NCI-H748 treated with DMSO at 0.1 percent for 48 hours (cell line): ENCODE measurements at regions not wholly inside any gene's neighbourhood (a gene's known extent, or its start where the extent isn't known, plus 50 kb on each side); places are given as distances from the start of the nearest gene placed in this dataset.

Experiments
- DNase-seq: peaks from one replicate; lab custom pipeline; 2025; lab: John Stamatoyannopoulos, UW

DNA sequence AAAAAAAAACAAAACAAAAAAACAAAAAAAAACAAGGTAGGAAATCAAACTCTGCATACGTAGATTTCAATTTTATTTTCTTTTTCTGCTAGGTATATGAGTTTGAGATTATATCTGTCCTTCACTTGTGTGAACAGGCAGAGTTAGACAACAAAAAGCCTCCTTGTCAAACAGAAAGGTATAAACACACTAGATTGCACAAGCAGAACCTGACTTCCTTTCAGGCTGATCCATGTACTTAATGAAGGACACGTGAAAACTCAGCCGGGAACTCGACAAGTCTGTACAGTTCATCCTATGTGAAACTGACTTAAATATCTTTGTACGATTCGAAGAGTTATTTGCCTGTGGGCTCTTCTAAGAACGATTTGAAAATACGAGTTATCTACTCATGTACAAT lies 254.1 kb downstream of the ARL4A start:
- DNase-seq: no peak

DNA sequence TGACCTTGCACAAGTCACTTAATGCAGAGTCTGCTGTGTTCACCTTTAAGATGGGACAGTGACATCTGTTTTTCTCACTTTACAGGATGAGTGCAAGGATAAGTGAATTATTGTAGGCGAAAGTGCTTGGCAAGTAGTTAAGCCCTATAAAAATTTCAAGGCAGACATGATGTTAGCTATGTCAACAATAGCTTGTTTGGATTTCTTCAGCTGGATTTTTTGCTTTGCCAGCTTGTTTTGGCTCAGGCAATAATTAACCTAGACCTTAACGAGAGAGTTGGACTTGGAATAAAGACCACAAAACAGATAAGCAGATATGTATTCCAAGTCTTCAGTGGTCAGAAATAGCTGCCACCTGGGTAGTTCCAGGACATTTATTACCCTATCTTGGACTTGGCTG lies 255.2 kb downstream of the ARL4A start:
- DNase-seq: no peak

DNA sequence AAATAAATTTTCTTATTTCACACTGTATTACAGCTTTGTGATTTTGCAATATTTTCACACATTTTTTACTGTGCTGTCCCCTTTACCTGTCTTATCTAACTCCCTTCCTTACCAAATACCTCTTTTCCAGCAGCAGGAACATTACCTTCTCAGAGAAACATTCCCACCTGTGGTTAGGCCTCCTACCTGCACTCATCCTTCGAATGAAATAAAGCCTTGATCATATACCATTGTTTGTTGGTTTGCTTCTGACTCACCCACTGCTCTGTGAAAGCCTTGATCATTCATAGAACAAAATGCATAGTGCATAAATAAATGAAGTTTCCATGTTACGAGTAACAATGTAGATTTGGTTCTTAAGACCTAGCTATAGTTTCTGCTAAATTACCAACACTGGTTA lies 256.3 kb downstream of the ARL4A start:
- no peak for DNase-seq

DNA sequence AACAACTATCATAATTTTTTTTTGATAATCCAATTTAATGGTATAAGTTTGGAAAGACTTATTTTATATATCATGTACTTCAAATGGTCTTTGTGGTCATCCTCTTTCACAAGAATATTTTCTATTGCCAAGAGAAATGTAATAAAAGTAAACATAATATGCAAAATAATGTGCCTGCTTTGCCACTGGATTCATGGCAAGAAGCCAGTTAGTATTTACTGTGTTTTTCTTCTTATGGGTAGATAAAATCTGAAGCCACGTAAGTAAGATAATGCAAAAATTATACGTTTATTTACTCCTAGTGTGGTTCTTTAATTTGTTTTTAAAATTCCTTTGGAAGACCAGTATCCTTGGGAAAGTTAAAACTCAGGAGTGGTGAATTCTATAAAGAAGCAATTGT lies 258.5 kb downstream of the ARL4A start:
- no peak for DNase-seq

DNA sequence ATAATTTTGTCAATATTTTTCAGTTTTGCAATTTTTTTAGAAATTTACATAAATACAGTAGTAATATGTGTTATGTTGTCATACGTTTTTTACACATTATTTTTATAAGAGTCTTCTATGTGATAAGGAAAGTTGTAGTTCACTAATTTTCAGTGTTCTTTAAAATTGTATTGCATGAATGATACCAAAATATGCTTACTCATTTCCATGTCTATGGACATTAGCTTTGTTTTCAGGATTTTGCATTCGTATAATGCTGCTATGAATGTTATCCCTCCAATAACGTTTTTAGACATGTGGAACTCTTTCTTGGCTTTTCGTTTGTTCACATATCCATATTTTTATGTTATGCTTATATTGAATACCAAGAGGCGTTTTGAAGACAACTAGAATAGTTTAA lies 260.0 kb downstream of the ARL4A start:
- DNase-seq: no peak

DNA sequence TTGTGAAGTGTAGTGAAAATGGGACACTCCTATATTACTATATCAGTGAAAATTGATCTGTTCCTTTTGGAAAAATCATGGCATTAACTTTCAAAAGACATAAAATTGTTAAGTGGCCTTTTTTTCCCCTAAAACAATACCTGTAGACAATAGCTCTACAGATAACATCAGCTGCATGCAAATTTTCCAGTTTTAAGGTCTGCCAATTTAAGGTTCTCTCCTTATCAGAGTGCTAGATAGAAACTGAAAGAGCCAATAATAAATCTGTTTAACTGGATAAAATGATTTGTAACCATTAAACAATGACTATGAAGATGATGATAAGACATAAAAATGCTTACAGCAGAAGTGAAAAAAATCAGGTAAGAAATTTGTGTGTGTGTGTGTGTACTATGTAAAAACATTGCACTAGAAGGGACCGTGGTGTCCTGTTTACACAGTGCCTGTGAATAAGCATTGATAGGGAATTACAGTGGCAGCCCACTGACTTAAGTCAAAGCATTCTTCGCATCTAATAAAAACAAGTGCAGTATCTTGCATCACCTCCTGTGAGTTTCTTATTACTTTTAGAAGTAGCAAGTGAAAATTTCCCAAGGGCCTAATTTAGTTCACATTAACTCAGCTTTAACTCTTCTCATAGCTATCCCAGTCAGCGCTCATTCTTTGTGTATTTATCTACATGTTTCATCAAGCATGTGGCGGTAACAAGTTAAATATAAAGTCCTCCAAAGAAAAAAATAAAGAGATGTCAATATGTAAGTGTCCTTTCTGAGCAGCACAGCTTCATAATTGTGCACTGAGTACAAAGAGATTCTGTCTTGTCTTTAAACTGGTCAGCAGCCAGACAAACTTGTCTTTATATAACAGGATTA lies 261.9 kb downstream of the ARL4A start:
- DNase-seq: no peak

DNA sequence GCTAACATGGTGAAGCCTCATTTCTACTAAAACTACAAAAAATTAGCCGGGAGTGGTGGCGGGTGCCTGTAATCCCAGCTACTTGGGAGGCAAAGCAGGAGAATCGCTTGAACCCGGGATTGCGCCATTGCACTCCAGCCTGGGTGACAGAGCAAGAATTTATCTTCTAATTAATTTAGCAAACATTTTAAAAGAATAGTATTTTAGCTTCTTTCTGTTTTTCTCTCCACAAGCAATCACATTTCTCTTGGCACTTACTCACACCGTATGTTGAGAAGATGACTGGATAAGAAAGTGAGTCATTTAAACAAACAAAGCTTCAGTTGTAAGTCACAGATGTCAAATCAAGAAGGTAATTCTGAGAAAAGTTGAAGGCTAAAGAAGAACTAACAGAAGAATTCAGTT lies 264.0 kb downstream of the ARL4A start:
- no peak for DNase-seq

DNA sequence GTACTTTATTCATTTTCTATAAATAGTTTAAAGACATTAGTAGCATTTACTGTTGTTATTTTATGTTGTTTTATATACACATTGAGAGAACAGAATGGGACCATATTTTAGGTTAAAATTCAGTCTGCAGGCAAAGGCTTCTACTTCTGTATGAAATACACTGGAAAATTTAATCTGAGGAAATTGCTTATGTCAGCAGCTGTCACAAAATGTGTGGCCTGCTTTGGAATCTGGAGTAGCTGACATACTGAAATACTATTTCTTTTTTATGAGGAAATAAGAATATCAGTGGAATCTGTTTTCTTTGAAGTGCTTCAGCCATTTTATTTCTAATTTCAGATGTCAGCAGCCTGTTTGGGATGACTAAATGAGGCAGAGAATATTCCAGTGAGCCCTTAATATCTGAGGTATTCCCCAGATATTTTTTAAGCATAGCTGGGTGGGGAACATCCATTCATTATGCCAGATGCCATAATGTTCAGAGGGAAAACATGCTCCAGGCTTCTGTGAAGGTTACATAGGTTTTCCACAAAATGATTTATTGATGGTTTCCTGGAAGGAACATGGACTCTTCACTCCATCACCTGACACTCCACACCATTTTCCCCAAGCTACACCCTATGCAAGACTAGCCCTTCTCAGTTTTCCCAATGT lies 267.1 kb downstream of the ARL4A start:
- no peak for DNase-seq

DNA sequence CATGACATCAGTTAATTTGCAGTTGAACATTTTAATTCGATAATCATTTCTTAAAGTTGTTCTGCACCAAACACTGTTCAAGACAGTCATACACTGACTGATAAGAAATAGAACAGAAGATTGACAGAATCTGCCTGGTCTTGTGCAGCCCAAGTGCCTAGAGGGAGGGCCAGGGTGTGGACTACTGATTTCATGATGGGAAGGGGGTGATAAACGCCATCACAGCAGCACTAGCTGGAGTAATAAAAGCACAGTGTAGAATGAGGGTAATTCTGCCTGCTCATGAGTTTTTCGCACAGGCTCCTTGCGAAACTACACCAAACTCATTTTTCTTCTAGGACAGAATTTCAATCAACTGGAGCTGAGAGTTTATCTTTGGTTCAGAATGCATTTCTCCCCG lies 270.1 kb downstream of the ARL4A start:
- no peak for DNase-seq

DNA sequence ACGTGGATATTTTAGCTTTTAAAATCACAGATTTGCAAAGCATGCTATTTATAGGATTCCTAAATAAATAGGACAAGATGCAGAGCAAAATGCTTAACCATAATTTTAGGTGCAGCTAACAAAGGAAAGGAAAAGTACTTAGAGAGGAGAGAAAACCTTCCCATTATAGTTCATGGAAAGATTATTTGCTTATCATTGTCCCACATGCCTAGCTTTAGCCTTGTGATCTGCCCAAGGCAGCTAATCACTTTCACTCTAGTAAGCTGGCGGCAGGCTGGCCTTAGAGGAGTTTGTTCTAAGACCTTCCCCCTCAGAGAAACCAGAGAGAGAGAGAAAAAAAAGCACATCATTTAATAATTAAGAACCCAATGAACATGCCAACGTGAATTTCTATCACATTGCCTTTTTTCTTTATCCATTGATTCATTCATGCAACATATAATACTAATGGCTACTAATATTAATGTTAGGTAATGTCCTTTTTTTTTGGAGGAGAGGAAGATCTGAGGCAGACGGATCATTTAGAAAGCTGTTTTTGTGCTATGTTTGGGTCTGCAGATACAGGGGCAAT lies 274.6 kb downstream of the ARL4A start:
- no peak for DNase-seq

DNA sequence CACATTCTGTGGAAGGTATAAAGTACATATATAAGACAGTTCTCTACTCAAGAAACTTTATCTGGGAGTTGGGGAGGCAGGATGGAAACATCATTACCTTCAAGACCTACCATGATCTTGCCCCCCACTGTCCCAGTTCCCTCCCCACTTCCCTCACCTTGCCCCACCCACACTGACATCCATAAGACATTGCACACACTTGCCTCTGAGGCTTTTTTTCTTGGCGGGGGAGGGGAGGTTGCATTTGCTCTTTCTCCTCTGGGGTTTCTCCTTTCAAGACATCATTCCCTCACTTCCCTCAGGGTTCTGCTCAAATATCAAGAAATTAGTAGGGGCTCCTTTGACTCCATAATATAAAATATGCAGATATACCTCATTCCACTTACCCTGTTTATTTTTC lies 276.0 kb downstream of the ARL4A start:
- DNase-seq: no peak

DNA sequence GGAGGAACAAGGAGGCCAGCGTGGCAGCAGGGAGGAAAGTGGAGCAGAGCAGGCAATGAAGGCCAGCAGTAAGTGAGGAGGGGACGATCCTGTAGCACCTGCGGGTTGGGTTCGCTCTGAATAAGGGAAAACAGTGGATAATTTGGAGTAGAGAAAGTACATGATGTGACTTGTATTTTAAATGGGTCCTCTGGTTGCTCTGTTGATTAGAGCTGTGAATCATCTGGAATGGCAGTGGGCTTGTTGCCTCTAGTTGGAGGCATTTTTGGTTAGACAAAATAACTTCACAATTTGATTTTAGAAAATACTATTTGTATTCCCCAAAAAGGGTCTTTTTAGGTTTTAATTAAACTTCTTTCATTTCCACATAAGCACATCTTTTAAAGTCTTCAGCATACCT lies 277.4 kb downstream of the ARL4A start:
- DNase-seq: no peak

DNA sequence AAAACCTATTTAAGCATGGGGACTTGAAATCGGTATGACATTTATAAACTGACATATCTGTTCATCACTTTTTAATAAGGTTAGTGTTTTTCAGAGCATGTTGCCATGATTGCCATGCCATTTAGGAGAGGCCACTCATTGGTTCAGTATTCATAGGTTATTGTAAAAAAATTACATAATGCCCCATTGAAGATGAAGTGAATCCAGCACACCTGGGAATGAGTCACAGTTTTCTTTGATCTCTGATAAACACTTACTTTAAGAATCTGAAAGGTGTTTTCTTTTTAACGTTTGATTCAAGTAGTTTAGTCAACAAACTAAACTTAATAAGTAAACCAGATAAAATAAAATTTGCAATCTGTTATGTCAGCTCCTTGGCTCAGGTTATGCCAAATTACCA lies 278.3 kb downstream of the ARL4A start:
- DNase-seq: no peak

DNA sequence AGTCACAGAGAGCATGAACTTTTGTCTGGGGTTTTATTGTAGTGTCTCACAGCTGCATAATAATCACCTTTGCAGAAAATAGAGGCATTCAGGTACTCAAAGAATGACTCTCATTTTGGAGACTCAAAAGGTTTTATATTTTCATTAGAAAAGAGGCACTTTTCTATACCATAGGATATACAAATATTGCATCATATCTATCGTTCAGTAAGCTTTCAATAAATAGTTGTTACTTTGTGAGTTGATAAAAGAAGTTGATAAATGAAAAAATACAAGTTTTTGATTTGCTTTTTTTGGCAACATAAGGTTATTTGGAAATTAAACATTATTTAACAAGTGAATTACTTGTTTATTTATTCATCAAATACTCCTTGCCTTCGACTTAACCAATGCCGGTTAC lies 279.9 kb downstream of the ARL4A start:
- no peak for DNase-seq

DNA sequence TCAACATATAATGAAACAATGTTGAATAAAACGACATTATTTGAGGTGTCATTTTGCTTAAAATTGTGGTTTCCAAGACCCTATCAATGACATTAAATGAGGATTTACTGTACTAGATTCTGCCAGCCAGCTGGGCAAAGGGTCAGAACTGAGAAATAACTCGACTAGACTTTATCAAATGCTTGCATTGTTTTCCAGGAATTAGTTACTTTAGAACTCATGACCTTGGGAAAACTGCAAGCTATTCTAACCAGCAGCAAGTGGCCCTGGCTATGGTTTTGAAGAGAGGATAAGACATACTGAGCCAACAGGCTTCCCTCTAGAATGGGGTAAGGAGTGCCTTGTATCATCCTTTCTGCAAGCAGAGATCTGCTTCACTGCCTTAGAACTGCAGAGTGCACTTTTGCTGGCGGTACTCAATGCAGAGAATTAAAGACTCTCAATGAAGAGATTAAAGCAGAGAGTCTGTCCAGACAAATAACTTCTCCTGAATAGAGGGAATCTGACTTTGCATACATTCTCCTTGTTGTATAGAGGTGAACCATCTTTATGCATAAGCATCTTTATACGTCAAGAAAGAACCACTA lies 281.5 kb downstream of the ARL4A start:
- no peak for DNase-seq

DNA sequence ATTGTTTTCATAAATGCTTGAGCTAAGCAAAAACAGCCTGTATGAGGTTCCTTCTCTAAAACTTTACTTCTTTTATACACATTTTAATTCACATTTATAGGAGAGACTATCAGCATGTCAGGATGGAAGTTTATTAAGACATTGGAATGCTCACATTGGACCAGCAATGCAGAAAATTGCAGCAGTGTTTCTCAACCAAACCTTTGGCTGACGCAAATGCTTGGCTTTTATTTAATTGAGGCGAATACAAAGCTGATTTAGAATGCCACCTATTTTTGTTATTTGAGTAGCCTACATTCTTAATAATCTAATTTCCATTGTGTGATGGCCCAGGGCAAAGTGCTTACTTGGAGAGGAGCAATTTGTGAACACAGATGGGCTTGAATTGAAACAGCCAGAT lies 283.2 kb downstream of the ARL4A start:
- DNase-seq: no peak

DNA sequence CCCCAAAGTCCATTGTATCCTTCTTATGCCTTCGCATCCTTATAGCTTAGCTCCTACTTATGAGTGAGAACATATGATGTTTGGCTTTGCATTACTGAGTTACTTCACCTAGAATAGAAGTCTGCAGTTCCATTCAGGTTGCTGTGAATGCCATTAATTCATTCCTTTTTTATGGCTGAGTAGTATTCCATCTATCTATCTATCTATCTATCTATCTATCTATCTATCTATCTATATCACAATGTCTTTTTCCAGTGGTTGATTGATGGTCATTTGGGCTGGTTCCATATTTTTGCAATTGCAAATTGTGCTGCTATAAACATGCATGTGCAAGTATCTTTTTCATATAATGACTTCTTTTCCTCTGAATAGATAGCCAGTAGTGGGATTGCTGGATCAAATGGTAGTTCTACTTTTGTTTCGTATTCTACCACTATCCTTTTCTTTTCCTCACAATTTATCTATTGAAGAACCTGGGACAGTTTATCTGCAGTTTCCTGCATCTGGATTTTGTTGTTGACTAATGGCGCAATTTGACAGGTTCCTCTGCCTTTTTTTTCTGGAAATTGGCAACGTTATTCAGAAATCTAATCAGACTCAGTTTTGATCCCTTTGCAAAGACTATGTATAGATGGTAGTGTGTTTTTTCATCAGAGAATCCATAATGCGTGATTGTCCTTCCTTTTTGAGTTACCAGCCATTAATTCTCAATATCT lies 287.2 kb downstream of the ARL4A start:
- DNase-seq: no peak

DNA sequence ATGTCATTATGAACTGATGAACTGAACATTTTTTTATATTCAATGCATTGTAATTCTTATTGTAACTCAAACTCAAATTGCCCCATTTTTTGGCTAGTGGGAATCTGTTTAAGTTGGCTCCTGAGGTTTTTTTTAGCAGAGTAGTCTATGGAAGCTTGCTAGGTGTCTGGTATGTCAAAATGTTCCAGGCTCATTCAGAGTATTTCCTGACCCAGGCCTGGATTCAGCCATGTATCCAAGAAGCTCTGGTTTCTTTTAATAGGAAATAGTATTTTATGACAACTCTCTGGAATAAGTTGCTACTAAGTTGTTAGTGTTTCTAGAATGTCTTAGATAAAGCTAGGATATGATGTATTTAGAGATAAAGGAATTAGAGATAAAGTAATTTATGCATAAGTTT lies 288.0 kb downstream of the ARL4A start:
- no peak for DNase-seq

DNA sequence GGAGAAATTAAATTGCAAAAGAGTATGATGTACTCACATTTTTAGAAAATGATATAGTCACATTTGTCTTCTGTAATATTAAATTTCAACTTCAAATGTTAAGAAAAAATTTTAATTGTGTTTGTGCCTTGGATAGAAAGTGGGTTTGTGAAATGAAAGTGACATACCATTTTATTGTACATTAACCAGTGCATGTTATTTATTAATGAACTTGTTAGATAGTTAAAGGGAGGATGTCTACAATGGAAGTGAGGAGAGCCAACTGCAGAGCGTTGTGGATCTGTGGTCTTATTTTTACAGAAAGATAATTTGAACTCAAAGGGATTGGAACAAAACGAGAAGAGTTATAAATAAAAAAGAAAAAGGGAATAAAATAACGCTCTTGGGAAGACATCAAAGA lies 291.7 kb downstream of the ARL4A start:
- no peak for DNase-seq

DNA sequence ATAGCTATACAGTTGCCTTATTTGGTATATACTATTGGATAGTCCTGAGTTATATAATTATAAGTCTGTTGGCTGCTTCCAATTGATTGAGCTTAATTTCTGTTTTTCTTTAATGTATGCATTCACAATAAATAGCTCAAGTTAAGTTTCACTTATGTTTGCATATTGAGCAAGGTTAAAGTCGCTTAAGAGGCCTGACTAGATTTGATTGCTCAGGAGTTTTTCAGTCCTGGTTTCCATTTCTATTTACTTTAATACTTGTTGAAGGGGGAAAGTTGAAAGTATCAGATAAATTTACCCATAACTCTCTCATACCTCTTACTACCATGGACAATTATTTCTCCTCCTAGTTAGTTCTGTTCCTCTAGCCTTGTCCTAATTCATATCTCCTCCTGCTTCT lies 294.7 kb downstream of the ARL4A start:
- DNase-seq: no peak

DNA sequence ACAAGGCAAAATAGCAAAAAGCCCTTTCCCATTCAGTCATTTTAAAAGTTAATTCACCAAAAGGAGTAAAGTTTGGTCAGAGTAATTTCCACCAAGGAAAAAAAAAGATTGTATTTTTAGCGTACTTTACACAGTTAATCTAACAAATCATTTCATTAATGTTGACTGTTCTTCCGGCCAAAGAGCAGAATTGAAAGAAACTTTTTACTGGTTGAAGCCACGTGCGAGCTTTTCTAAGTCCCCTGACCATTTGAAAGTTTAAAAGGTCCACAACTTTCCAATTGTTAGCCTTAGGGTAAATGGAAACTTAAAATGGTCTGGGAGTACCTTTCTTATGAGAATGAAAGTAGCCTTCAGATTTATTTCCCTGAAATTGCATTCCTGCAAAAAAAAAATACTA lies 296.7 kb downstream of the ARL4A start:
- no peak for DNase-seq

DNA sequence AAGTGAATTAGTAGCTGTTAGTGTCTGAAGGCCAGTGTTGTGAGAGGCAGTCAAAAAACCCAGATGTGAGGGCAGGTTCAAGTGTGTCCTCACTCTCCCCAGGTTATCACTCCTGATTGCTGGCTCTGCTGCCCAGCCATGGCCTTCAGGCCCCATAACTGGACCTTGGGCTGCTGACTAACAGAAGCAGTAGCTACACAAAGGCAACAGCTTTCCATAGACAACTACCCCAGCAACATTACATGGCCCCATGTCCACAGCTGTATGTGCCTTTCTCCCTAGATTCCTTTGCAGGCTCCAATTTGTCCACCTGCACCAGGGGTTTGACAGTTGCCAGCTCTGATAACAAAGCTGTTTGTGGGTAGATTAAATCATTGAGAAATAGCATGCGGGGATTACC lies 297.8 kb downstream of the ARL4A start:
- DNase-seq: no peak
